H9 (cell line): ENCODE measurements at regions not wholly inside any gene's neighbourhood (a gene's known extent, or its start where the extent isn't known, plus 50 kb on each side); places are given as distances from the start of the nearest gene placed in this dataset.

ENCODE experiments used
- DNase-seq: peaks from one replicate; pipeline ENCODE4 v3.0.0-alpha.2; 2017
- H2AFZ ChIP-seq: one replicate; pipeline ENCODE4 v1.6.1; 2013; ENCODE audit warnings: mild to moderate bottlenecking, low read length, control low read depth, moderate library complexity
- H2AK5ac ChIP-seq: 2 replicates; pipeline ENCODE4 v1.6.1; 2013; ENCODE audit warnings: low read length, control low read depth, mixed read lengths; ENCODE audit not compliant: insufficient read length
- H2BK120ac ChIP-seq: one replicate; pipeline ENCODE4 v1.6.1; 2013; ENCODE audit warnings: low read depth, mild to moderate bottlenecking, low read length, control low read depth, inconsistent platforms; ENCODE audit not compliant: poor library complexity, severe bottlenecking
- H2BK12ac ChIP-seq: 2 replicates; pipeline ENCODE4 v1.6.1; 2013; ENCODE audit warnings: low read length, control low read depth, mixed read lengths, low read depth; ENCODE audit not compliant: insufficient read length
- H2BK15ac ChIP-seq: 2 replicates; pipeline ENCODE4 v1.6.1; 2013; ENCODE audit warnings: low read depth, low read length, control low read depth
- H2BK20ac ChIP-seq: one replicate; pipeline ENCODE4 v1.6.1; 2013; ENCODE audit warnings: low read depth, mild to moderate bottlenecking, low read length, control low read depth, inconsistent platforms; ENCODE audit not compliant: poor library complexity, severe bottlenecking
- H2BK5ac ChIP-seq: 2 replicates; pipeline ENCODE4 v1.6.1; 2013; ENCODE audit warnings: low read length, control low read depth, mixed read lengths; ENCODE audit not compliant: insufficient read length
- H3K14ac ChIP-seq: 2 replicates; pipeline ENCODE4 v1.6.1; 2013; ENCODE audit warnings: low read length, control low read depth; ENCODE audit not compliant: insufficient read depth
- H3K18ac ChIP-seq: 2 replicates; pipeline ENCODE4 v1.6.1; 2013; ENCODE audit warnings: low read depth, mild to moderate bottlenecking, mixed read lengths, low read length, control low read depth; ENCODE audit not compliant: insufficient read length
- H3K23ac ChIP-seq: 2 replicates; pipeline ENCODE4 v1.6.1; 2013; ENCODE audit warnings: low read length, control low read depth, mixed read lengths, low read depth; ENCODE audit not compliant: insufficient read length
- H3K23me2 ChIP-seq: 2 replicates; pipeline ENCODE4 v1.6.1; 2013; ENCODE audit warnings: low read depth, mild to moderate bottlenecking, mixed read lengths, low read length, control low read depth; ENCODE audit not compliant: insufficient read length, poor library complexity, severe bottlenecking
- H3K27ac ChIP-seq: 2 replicates; pipeline ENCODE4 v1.5.1; 2013; ENCODE audit warnings: low read length, control low read depth, mixed read lengths, low read depth; ENCODE audit not compliant: insufficient read length
- H3K27me3 ChIP-seq: 2 replicates; pipeline ENCODE4 v1.6.1; 2013; ENCODE audit warnings: low read length, control low read depth, inconsistent platforms; ENCODE audit not compliant: insufficient read depth
- H3K4ac ChIP-seq: 2 replicates; pipeline ENCODE4 v1.6.1; 2013; ENCODE audit warnings: low read depth, mild to moderate bottlenecking, control low read depth, inconsistent platforms, low read length, moderate library complexity
- H3K4me1 ChIP-seq: 2 replicates; pipeline ENCODE4 v1.6.1; 2013; ENCODE audit warnings: low read length, control low read depth, inconsistent platforms; ENCODE audit not compliant: insufficient read depth
- H3K4me2 ChIP-seq: 2 replicates; pipeline ENCODE4 v1.6.1; 2013; ENCODE audit warnings: low read length, control low read depth, mixed read lengths; ENCODE audit not compliant: insufficient read length, insufficient read depth
- H3K56ac ChIP-seq: 2 replicates; pipeline ENCODE4 v1.6.1; 2013; ENCODE audit warnings: low read depth, mild to moderate bottlenecking, mixed read lengths, low read length, control low read depth; ENCODE audit not compliant: insufficient read length
- H3K79me1 ChIP-seq: 2 replicates; pipeline ENCODE4 v1.6.1; 2013; ENCODE audit warnings: low read depth, mild to moderate bottlenecking, moderate library complexity, low read length, control low read depth, inconsistent platforms; ENCODE audit not compliant: insufficient read depth, poor library complexity, severe bottlenecking
- H3K79me2 ChIP-seq: 2 replicates; pipeline ENCODE4 v1.6.1; 2013; ENCODE audit warnings: low read length, control low read depth, inconsistent platforms; ENCODE audit not compliant: insufficient read depth
- H3K9ac ChIP-seq: 2 replicates; pipeline ENCODE4 v1.6.1; 2013; ENCODE audit warnings: low read length, control low read depth, mixed read lengths; ENCODE audit not compliant: insufficient read length; ENCODE audit errors: extremely low read depth
- H3K9me3 ChIP-seq: one replicate; pipeline ENCODE4 v1.6.1; 2013; ENCODE audit warnings: low read depth, low read length, inconsistent platforms; ENCODE audit not compliant: control insufficient read depth
- H3T11ph ChIP-seq: one replicate; pipeline ENCODE4 v1.6.1; 2013; ENCODE audit warnings: mild to moderate bottlenecking, low read length, control low read depth, inconsistent platforms
- H4K20me1 ChIP-seq: one replicate; pipeline ENCODE4 v1.6.1; 2013; ENCODE audit not compliant: control insufficient read depth, insufficient read length, insufficient read depth
- H4K5ac ChIP-seq: 2 replicates; pipeline ENCODE4 v1.6.1; 2013; ENCODE audit warnings: low read depth, mild to moderate bottlenecking, mixed read lengths, low read length, control low read depth; ENCODE audit not compliant: insufficient read length
- H4K8ac ChIP-seq: replicated peaks from 2 replicates; pipeline ENCODE4 v1.6.1; 2013; ENCODE audit warnings: low read length, control low read depth, mixed read lengths, low read depth; ENCODE audit not compliant: insufficient read length
- H4K91ac ChIP-seq: 2 replicates; pipeline ENCODE4 v1.6.1; 2013; ENCODE audit warnings: low read depth, mild to moderate bottlenecking, moderate library complexity, mixed read lengths, low read length, control low read depth; ENCODE audit not compliant: insufficient read length
- H3K27ac Mint-ChIP-seq, 3 experiments: 2 replicates in 2 of 3; 3 replicates in 1 of 3; pipeline ENCODE4 v1.8.0; 2020 to 2021; ENCODE audit warnings: mixed read lengths in 3 of 3, mild to moderate bottlenecking in 1 of 3, moderate library complexity in 1 of 3
- H3K27me3 Mint-ChIP-seq: 2 replicates; pipeline ENCODE4 v1.8.0; 2021; ENCODE audit warnings: low read depth, mild to moderate bottlenecking, moderate library complexity, mixed read lengths
- H3K36me3 Mint-ChIP-seq, 3 experiments: 2 replicates in 2 of 3; 3 replicates in 1 of 3; pipeline ENCODE4 v1.8.0; 2020 to 2021; ENCODE audit warnings: low read depth in 3 of 3, mixed read lengths in 3 of 3; ENCODE audit not compliant: insufficient read depth in 1 of 3
- H3K4me1 Mint-ChIP-seq, 2 experiments: 2 replicates each; pipeline ENCODE4 v1.8.0; 2020; ENCODE audit warnings: mixed read lengths in 2 of 2
- H3K4me3 Mint-ChIP-seq, 2 experiments: 2 replicates in 1 of 2; 3 replicates in 1 of 2; pipeline ENCODE4 v1.8.0; 2020 to 2021; ENCODE audit warnings: mild to moderate bottlenecking in 2 of 2, mixed read lengths in 2 of 2, moderate library complexity in 1 of 2
- H3K9me3 Mint-ChIP-seq, 2 experiments: 2 replicates in 1 of 2; 3 replicates in 1 of 2; pipeline ENCODE4 v1.8.0; 2020; ENCODE audit warnings: mild to moderate bottlenecking in 2 of 2, mixed read lengths in 2 of 2, moderate library complexity in 1 of 2
- CTCF ChIP-seq: fragments of 200-600 bp; sonication (generic); conservative IDR thresholded peaks from 3 replicates; pipeline ENCODE4 v1.8.0; 2021; ENCODE audit warnings: antibody characterized with exemption, mild to moderate bottlenecking
- WGBS: extraction: QIAGEN DNeasy Blood & Tissue Kit; methylation state at CpG from one replicate; pipeline ENCODE4 v1.1.7; 2013; ENCODE audit warnings: missing lambda C conversion rate, low lambda C conversion rate, mixed read lengths; ENCODE audit not compliant: insufficient read length; ENCODE audit errors: extremely low coverage; 5-methylcytosine and 5-hydroxymethylcytosine counted together

- Histone ChIP-seq H3K4me1 (no peaks in the 10 kb centered on the region), H3K27ac (no peak overlapping the region), H2BK15ac (no peak overlapping the region), H2BK12ac (no peak overlapping the region), H2AFZ (no peak overlapping the region), H3K56ac (no peak overlapping the region), H3K79me1 (no peaks in the 10 kb centered on the region), H3K27me3 (no peaks in the 10 kb centered on the region), H2BK120ac (no peak overlapping the region), H4K5ac (no peak overlapping the region), H2BK5ac (no peak overlapping the region), H2BK20ac (no peak overlapping the region), H4K91ac (no peak overlapping the region), H3K9me3 (no peaks in the 10 kb centered on the region), H3K18ac (no peak overlapping the region), H2AK5ac (no peak overlapping the region), H3K79me2 (no peaks in the 10 kb centered on the region), H3K23me2 (no peaks in the 10 kb centered on the region), H3K14ac (no peak overlapping the region), H3K4me2 (no peak overlapping the region), H4K8ac (no peak overlapping the region), H3K9ac (no peak overlapping the region), H3K23ac (no peak overlapping the region), H3T11ph (no peak overlapping the region), H3K4ac (no peak overlapping the region), H4K20me1 (no peaks in the 10 kb centered on the region)
- Mint-ChIP-seq H3K4me1 (peaks cover 18 to 23% of the 10 kb centered on the region in 2 experiments), H3K4me3 (no peak overlapping the region), H3K9me3 (peaks cover 3 to 7% of the 10 kb centered on the region in 2 experiments; a peak in 1 of 5 replicates), H3K27me3 (no peaks in the 10 kb centered on the region), H3K36me3 (no peaks in the 10 kb centered on the region), H3K27ac (no peak overlapping the region)
- TF ChIP-seq CTCF: no peak
- no CpG with 5 or more reads among the region's 1 CpG for WGBS
- no peak for DNase-seq
Observed at GRCh38 chr6:115441651-115442050, 619.0 kb downstream of the FRK start.
